ENCODE measurements at regions not wholly inside any gene's neighbourhood (a gene's known extent, or its start where the extent isn't known, plus 50 kb on each side); places are given as distances from the start of the nearest gene placed in this dataset.

GRCh38 chr3:162863579-162863978 is 1367.0 kb downstream of the OTOL1 start:
- no peak for DNase-seq (ENCODE audit: low spot score in 2 of 2)
- Histone ChIP-seq H3K27ac (no peak overlapping the region), H3K4me1 (no peaks in the 10 kb centered on the region), H3K9me3 (peaks cover 0 to 8% (median 0%) of the 10 kb centered on the region in 4 donors), H3K36me3 (no peaks in the 10 kb centered on the region), H3K27me3 (no peaks in the 10 kb centered on the region), H3K4me3 (no peak overlapping the region)
- WGBS, 2 donors, result 88 to 93% methylated on average over 1 of the region's 1 CpG
- no peak for TF ChIP-seq POLR2A (IDR thresholded peaks at IDR 0.05)

DNA sequence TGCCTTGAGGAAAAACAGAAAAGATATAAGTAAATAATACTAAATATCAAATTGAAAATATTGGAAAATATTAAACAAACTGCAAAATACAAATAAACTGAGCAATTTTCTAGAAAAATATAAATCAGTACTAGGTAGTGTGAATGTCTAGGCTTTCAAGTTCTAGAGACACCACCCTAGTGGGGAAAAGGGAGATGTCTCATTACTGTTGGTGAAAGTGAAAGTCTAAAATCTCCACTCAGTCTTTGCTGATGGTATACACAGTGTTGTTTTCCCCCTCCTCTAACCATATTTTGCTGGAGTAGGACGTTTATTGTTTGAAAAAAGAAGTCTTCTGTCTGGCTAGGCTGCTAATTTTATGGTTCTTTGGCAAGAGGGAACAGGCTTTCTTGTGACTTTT is 1368.9 kb downstream of the OTOL1 start:
- H3K4me3 ChIP-seq, result no peak overlapping the region
- no peak for DNase-seq (ENCODE audit: low spot score in 2 of 2)
- 5 to 10% methylated on average over 1 of the region's 1 CpG for WGBS, 2 donors
- peaks cover 0 to 3% (median 0%) of the 10 kb centered on the region in 4 donors for H3K9me3 ChIP-seq
- no peaks in the 10 kb centered on the region for H3K36me3 ChIP-seq
- TF ChIP-seq, protein P1, sequence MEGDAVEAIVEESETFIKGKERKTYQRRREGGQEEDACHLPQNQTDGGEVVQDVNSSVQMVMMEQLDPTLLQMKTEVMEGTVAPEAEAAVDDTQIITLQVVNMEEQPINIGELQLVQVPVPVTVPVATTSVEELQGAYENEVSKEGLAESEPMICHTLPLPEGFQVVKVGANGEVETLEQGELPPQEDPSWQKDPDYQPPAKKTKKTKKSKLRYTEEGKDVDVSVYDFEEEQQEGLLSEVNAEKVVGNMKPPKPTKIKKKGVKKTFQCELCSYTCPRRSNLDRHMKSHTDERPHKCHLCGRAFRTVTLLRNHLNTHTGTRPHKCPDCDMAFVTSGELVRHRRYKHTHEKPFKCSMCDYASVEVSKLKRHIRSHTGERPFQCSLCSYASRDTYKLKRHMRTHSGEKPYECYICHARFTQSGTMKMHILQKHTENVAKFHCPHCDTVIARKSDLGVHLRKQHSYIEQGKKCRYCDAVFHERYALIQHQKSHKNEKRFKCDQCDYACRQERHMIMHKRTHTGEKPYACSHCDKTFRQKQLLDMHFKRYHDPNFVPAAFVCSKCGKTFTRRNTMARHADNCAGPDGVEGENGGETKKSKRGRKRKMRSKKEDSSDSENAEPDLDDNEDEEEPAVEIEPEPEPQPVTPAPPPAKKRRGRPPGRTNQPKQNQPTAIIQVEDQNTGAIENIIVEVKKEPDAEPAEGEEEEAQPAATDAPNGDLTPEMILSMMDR (IDR thresholded peaks at IDR 0.05), result no peak
- TF ChIP-seq POLR2A (IDR thresholded peaks at IDR 0.05) (no peak), EP300 (IDR thresholded peaks at IDR 0.05) (no peak)
- H3K27ac ChIP-seq, result no peak overlapping the region
- H3K4me1 ChIP-seq, result no peaks in the 10 kb centered on the region
- no peaks in the 10 kb centered on the region for H3K27me3 ChIP-seq

GRCh38 chr3:162879021-162879562 is 1382.5 kb downstream of the OTOL1 start:
- DNase-seq (ENCODE audit: low spot score in 2 of 2), result no peak
- H3K4me3 ChIP-seq, result no peak overlapping the region
- no peak overlapping the region for H3K27ac ChIP-seq
- TF ChIP-seq POLR2A (IDR thresholded peaks at IDR 0.05) (no peak), EP300 (IDR thresholded peaks at IDR 0.05) (no peak)
- TF ChIP-seq, protein P1 (IDR thresholded peaks at IDR 0.05), result no peak
- H3K36me3 ChIP-seq, result no peaks in the 10 kb centered on the region
- no peaks in the 10 kb centered on the region for H3K4me1 ChIP-seq
- no peaks in the 10 kb centered on the region for H3K9me3 ChIP-seq
- 92 to 96% methylated on average over 1 of the region's 1 CpG for WGBS, 2 donors
- H3K27me3 ChIP-seq, result no peaks in the 10 kb centered on the region

DNA sequence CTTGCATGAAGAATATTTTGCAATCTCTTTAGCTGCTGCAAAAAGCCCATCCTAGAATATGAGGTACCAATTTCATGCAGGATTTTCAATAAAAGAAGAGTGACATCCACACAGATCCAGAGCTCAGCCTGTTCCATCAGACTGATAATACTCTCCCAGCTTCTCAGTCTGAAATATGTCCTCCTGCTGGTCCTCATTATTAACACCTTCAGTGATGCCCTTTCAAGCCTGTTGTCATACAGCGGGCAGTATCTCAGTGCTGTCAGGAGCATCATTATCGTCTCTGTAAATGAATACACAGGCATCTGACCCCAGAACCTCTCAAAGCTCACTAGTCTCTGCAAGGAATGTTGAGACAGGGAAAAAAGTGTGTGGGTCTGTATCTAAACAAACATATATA is 1387.8 kb downstream of the OTOL1 start:
- Histone ChIP-seq H3K27me3 (no peaks in the 10 kb centered on the region), H3K4me3 (no peak overlapping the region), H3K27ac (no peak overlapping the region), H3K4me1 (no peaks in the 10 kb centered on the region), H3K36me3 (no peaks in the 10 kb centered on the region), H3K9me3 (no peaks in the 10 kb centered on the region)
- no peak for DNase-seq (ENCODE audit: low spot score in 2 of 2)
- 71 to 74% methylated on average over 2 of the region's 2 CpGs for WGBS, 2 donors
- TF ChIP-seq, protein P1 (IDR thresholded peaks at IDR 0.05), result no peak
- TF ChIP-seq EP300 (IDR thresholded peaks at IDR 0.05) (no peak), POLR2A (IDR thresholded peaks at IDR 0.05) (no peak)

DNA sequence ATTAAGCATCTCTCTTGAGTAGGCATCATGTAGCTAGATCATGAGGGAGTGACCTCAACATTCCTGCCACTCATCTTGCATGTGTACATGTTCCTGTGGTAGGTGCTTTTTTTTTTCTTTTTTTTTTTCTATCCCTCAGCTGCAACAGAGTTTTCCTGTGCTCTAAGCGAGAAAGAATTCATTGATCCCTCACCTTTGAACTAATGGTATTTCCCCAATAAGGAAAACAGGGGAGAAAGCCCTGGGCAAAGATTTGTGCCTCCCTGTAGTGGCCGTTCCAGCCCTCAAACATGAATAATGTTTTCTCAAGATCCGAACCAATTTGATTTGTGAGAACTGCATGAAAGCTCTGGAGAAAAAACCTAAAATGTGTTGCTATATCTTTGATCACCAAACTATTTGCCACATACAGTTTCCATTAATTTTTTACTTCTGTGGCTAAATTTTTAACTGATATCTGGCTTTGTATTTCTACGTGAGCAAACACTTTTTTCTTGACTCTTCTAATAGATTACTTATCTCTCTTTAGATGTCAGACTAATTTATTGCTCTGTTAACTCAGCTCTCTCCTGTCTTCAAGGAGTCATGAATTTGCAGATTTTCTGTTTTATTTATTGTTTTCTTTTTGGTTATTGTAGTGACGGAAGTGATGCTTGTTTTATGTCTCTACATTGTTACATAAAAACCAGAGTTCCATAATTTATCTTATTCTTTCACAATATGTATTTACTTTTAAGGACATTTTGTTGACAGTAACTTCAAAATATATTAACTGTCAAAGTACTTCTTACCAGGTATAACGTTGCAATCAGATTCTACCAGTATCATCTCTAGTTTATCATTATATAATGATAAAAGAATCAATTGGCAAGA is 1396.5 kb downstream of the OTOL1 start:
- Histone ChIP-seq H3K27ac (no peak overlapping the region), H3K4me1 (no peaks in the 10 kb centered on the region), H3K36me3 (no peaks in the 10 kb centered on the region), H3K9me3 (peaks cover 0 to 5% (median 0%) of the 10 kb centered on the region in 4 donors), H3K4me3 (no peak overlapping the region), H3K27me3 (no peaks in the 10 kb centered on the region)
- no peak for DNase-seq (ENCODE audit: low spot score in 2 of 2)
- TF ChIP-seq, protein P1 (IDR thresholded peaks at IDR 0.05), result no peak
- TF ChIP-seq EP300 (IDR thresholded peaks at IDR 0.05), result no peak
- no peak for TF ChIP-seq POLR2A (IDR thresholded peaks at IDR 0.05)
- WGBS, 2 donors, result 62 to 75% methylated on average over 6 of the region's 6 CpGs

All from tibial nerve (tissue), 4 donors.